Transverse colon (tissue), 3 donors: ENCODE measurements at regions not wholly inside any gene's neighbourhood (a gene's known extent, or its start where the extent isn't known, plus 50 kb on each side); places are given as distances from the start of the nearest gene placed in this dataset.

Source experiments
- POLR2A ChIP-seq: fragments of 450-650 bp; IDR thresholded peaks from one replicate; pipeline ENCODE4 v1.6.1; 2016; ENCODE audit warnings: antibody characterized with exemption, mild to moderate bottlenecking, moderate library complexity
- TF ChIP-seq, protein P1 (sequence below), 5 experiments: fragments of 200-600 bp in 3 of 5; fragments of 450-650 bp in 2 of 5; sonication (generic) in 3 of 5; IDR thresholded peaks; 1 replicate in 2 of 5; 2 replicates in 3 of 5; pipeline ENCODE4 v1.5.1; 2016 to 2017; ENCODE audit warnings: antibody characterized with exemption in 5 of 5, inconsistent platforms in 3 of 5, mild to moderate bottlenecking in 2 of 5, moderate library complexity in 1 of 5

DNA sequence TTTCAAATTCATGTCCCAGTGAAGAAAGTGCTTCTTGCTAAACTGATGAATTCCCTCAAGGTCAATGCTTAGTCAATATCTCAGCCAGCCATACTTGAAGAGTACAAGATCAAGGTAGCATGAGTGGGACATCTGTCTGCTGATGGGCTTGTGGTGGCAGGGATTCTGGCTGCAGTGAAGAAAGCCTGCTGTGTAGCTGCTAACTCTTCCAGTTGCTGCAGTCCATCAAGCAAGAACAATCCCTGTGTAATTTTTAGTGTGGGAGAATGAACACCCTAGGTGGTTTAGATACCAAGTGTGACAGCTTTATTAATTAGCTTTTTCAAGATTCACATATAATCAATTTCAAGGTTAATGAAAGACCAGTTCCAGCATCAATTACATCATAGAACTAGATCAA is 443.9 kb downstream of the TAF11L14 start:
- no peak for TF ChIP-seq POLR2A
- TF ChIP-seq, protein P1, sequence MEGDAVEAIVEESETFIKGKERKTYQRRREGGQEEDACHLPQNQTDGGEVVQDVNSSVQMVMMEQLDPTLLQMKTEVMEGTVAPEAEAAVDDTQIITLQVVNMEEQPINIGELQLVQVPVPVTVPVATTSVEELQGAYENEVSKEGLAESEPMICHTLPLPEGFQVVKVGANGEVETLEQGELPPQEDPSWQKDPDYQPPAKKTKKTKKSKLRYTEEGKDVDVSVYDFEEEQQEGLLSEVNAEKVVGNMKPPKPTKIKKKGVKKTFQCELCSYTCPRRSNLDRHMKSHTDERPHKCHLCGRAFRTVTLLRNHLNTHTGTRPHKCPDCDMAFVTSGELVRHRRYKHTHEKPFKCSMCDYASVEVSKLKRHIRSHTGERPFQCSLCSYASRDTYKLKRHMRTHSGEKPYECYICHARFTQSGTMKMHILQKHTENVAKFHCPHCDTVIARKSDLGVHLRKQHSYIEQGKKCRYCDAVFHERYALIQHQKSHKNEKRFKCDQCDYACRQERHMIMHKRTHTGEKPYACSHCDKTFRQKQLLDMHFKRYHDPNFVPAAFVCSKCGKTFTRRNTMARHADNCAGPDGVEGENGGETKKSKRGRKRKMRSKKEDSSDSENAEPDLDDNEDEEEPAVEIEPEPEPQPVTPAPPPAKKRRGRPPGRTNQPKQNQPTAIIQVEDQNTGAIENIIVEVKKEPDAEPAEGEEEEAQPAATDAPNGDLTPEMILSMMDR (IDR thresholded peaks at IDR 0.05) = no peak
